ENCODE measurements at regions not wholly inside any gene's neighbourhood (a gene's known extent, or its start where the extent isn't known, plus 50 kb on each side); places are given as distances from the start of the nearest gene placed in this dataset.

GRCh38 chr6:90650041-90650940, 63.4 kb upstream of the MAP3K7 start:
- TF ChIP-seq, protein P1, sequence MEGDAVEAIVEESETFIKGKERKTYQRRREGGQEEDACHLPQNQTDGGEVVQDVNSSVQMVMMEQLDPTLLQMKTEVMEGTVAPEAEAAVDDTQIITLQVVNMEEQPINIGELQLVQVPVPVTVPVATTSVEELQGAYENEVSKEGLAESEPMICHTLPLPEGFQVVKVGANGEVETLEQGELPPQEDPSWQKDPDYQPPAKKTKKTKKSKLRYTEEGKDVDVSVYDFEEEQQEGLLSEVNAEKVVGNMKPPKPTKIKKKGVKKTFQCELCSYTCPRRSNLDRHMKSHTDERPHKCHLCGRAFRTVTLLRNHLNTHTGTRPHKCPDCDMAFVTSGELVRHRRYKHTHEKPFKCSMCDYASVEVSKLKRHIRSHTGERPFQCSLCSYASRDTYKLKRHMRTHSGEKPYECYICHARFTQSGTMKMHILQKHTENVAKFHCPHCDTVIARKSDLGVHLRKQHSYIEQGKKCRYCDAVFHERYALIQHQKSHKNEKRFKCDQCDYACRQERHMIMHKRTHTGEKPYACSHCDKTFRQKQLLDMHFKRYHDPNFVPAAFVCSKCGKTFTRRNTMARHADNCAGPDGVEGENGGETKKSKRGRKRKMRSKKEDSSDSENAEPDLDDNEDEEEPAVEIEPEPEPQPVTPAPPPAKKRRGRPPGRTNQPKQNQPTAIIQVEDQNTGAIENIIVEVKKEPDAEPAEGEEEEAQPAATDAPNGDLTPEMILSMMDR (IDR thresholded peaks at IDR 0.05): no peak
- H3K4me3 Mint-ChIP-seq (ENCODE audit: unreplicated experiment): no peak overlapping the region
- no peaks in the 10 kb centered on the region for H3K36me3 Mint-ChIP-seq (ENCODE audit: unreplicated experiment)
- peaks cover under 1% of the 10 kb centered on the region for H3K27me3 Mint-ChIP-seq (ENCODE audit: unreplicated experiment)
- H3K9me3 Mint-ChIP-seq (ENCODE audit: unreplicated experiment): no peaks in the 10 kb centered on the region
- H3K4me1 Mint-ChIP-seq (ENCODE audit: unreplicated experiment): no peaks in the 10 kb centered on the region
- no peak overlapping the region for H3K27ac Mint-ChIP-seq (ENCODE audit: unreplicated experiment)
- no peak for DNase-seq (ENCODE audit: extremely low spot score, unreplicated experiment)

DNA sequence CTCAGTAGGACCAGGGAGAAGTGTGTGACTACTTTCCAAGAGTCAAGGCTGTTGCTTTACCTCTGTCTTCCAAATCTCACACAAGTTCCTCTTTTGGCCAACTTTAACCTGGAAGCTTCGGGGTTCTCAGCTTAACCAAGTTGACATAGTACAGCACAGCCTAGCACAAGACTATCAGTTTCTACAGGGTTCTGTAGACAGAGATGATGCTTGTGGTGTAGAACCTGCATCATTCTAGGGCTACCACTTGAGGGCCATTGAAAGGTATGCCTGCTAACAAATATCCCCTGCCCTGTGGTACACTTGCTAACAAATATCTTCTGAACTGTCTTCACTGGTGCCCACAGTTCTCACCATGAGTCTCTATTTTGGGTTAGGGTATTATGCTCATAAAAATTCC, 62.0 kb upstream of the MAP3K7 start:
- Mint-ChIP-seq H3K9me3 (ENCODE audit: unreplicated experiment) (no peaks in the 10 kb centered on the region), H3K4me3 (ENCODE audit: unreplicated experiment) (no peak overlapping the region), H3K27ac (ENCODE audit: unreplicated experiment) (no peak overlapping the region), H3K36me3 (ENCODE audit: unreplicated experiment) (no peaks in the 10 kb centered on the region), H3K4me1 (ENCODE audit: unreplicated experiment) (no peaks in the 10 kb centered on the region), H3K27me3 (ENCODE audit: unreplicated experiment) (no peaks in the 10 kb centered on the region)
- DNase-seq (ENCODE audit: extremely low spot score, unreplicated experiment): no peak
- TF ChIP-seq, protein P1 (IDR thresholded peaks at IDR 0.05): no peak

DNA sequence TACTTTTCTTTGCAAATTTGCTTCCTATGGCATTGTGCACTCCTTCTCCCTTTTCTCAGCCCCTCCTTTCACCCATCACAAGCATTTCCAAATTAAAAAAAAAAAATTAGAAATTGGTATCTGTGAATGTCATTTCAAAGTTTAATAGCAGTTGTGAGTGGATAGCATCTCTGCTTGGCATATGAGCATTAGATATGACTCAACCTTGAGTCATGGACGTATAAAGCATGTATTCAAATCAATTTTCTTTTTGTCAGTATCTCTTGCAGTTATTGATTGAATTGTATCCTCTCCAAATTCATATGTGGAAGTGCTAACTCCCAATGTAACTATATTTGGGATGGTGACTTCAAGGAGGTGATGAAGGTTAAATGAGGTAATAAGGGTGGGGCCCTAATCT, 60.1 kb upstream of the MAP3K7 start:
- no peak overlapping the region for H3K4me3 Mint-ChIP-seq (ENCODE audit: unreplicated experiment)
- H3K27me3 Mint-ChIP-seq (ENCODE audit: unreplicated experiment): no peaks in the 10 kb centered on the region
- no peaks in the 10 kb centered on the region for H3K36me3 Mint-ChIP-seq (ENCODE audit: unreplicated experiment)
- no peak overlapping the region for H3K27ac Mint-ChIP-seq (ENCODE audit: unreplicated experiment)
- H3K9me3 Mint-ChIP-seq (ENCODE audit: unreplicated experiment): no peaks in the 10 kb centered on the region
- no peak for DNase-seq (ENCODE audit: extremely low spot score, unreplicated experiment)
- peaks cover 2% of the 10 kb centered on the region for H3K4me1 Mint-ChIP-seq (ENCODE audit: unreplicated experiment)
- TF ChIP-seq, protein P1 (IDR thresholded peaks at IDR 0.05): no peak

DNA sequence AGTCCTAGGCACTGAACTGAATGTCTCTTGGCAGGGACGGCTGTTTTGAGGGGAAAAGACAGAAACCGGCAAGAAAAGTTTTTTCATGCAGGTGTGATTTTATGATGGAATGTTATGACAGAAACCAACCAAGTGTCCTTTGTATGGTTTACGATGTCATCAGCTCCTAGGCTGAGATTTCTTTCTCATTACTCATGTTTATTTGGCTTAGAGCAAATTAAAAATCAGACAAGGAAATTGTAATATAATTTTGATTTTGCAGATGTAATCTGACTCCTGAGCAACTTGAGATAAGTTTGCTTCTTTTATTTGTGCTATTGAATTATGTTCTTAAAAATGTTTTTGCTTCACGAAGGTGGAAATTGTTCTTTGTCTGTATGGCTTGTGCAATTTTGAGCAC, 58.8 kb upstream of the MAP3K7 start:
- Mint-ChIP-seq H3K27ac (ENCODE audit: unreplicated experiment) (no peak overlapping the region), H3K9me3 (ENCODE audit: unreplicated experiment) (no peaks in the 10 kb centered on the region), H3K27me3 (ENCODE audit: unreplicated experiment) (no peaks in the 10 kb centered on the region), H3K4me3 (ENCODE audit: unreplicated experiment) (no peak overlapping the region), H3K4me1 (ENCODE audit: unreplicated experiment) (peaks cover 2% of the 10 kb centered on the region), H3K36me3 (ENCODE audit: unreplicated experiment) (no peaks in the 10 kb centered on the region)
- DNase-seq (ENCODE audit: extremely low spot score, unreplicated experiment): no peak
- TF ChIP-seq, protein P1 (IDR thresholded peaks at IDR 0.05): no peak

DNA sequence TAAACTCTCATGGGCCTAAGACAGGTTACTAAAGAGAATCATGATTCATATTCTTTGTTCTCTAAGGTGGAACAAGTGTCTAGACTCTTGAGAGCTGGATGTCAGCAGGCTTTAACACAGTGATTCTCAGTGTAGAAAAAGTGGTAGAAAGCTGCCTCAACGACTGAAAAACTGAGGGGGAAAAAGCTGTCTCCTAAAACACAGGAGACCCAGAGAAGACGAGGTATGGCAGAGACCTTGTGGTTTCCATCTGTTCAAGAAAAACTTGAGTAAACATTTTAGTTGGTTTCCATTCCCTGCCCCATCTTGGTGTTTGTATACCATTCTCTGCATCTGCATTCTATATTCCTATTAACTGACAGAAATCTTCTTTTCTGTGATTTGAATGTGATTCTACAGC, 57.6 kb upstream of the MAP3K7 start:
- TF ChIP-seq, protein P1 (IDR thresholded peaks at IDR 0.05): no peak
- Mint-ChIP-seq H3K27me3 (ENCODE audit: unreplicated experiment) (no peaks in the 10 kb centered on the region), H3K36me3 (ENCODE audit: unreplicated experiment) (no peaks in the 10 kb centered on the region), H3K4me3 (ENCODE audit: unreplicated experiment) (no peak overlapping the region), H3K4me1 (ENCODE audit: unreplicated experiment) (peaks cover 2% of the 10 kb centered on the region), H3K27ac (ENCODE audit: unreplicated experiment) (no peak overlapping the region), H3K9me3 (ENCODE audit: unreplicated experiment) (no peaks in the 10 kb centered on the region)
- DNase-seq (ENCODE audit: extremely low spot score, unreplicated experiment): no peak

Measured in osteocyte (in vitro differentiated cells).